ENCODE measurements at regions not wholly inside any gene's neighbourhood (a gene's known extent, or its start where the extent isn't known, plus 50 kb on each side); places are given as distances from the start of the nearest gene placed in this dataset.

- Histone ChIP-seq H3K27ac (ENCODE audit: low read depth, low read length) (no peak overlapping the region), H3K9me3 (ENCODE audit: control insufficient read depth, insufficient read depth, low read length) (no peaks in the 10 kb centered on the region), H3K4me2 (ENCODE audit: low read length) (no peak overlapping the region), H3K27me3 (ENCODE audit: control insufficient read depth, low read length) (no peaks in the 10 kb centered on the region), H3K4me3 (ENCODE audit: low read length) (no peak overlapping the region), H3K79me2 (ENCODE audit: control insufficient read depth, low read length) (no peaks in the 10 kb centered on the region), H4K20me1 (ENCODE audit: control insufficient read depth, insufficient read depth, low read depth, low read length) (no peaks in the 10 kb centered on the region), H3K9me2 (replicated peaks; ENCODE audit: control insufficient read depth, low read length) (no peaks in the 10 kb centered on the region), H3K36me3 (ENCODE audit: control insufficient read depth, low read length) (no peaks in the 10 kb centered on the region), H3K4me1 (ENCODE audit: control insufficient read depth, low read length) (no peaks in the 10 kb centered on the region), H3F3A (ENCODE audit: control insufficient read depth, insufficient read depth) (no peaks in the 10 kb centered on the region)
- TF ChIP-seq EZH2phosphoT487 (IDR thresholded peaks at IDR 0.05; ENCODE audit: borderline replicate concordance, low read length) = no peak
Measured at GRCh38 chr9:28342815-28343338, 769.6 kb upstream of the C9orf72 start.

GRCh38 chr9:28363151-28363562, 789.9 kb upstream of the C9orf72 start:
- Histone ChIP-seq H3K4me2 (ENCODE audit: low read length) (no peak overlapping the region), H3K4me1 (ENCODE audit: control insufficient read depth, low read length) (no peaks in the 10 kb centered on the region), H4K20me1 (ENCODE audit: control insufficient read depth, insufficient read depth, low read depth, low read length) (no peaks in the 10 kb centered on the region)

GRCh38 chr9:28365020-28365640, 791.8 kb upstream of the C9orf72 start:
- no peak overlapping the region for H3K4me2 ChIP-seq (ENCODE audit: low read length)

More at GRCh38 chr9:28363151-28363562, 789.9 kb upstream of the C9orf72 start:
- Histone ChIP-seq H3K36me3 (ENCODE audit: control insufficient read depth, low read length) (no peaks in the 10 kb centered on the region), H3K9me2 (replicated peaks; ENCODE audit: control insufficient read depth, low read length) (no peaks in the 10 kb centered on the region), H3K27me3 (ENCODE audit: control insufficient read depth, low read length) (no peaks in the 10 kb centered on the region), H3K27ac (ENCODE audit: low read depth, low read length) (no peak overlapping the region), H3K79me2 (ENCODE audit: control insufficient read depth, low read length) (no peaks in the 10 kb centered on the region), H3K9me3 (ENCODE audit: control insufficient read depth, insufficient read depth, low read length) (no peaks in the 10 kb centered on the region), H3F3A (ENCODE audit: control insufficient read depth, insufficient read depth) (no peaks in the 10 kb centered on the region), H3K4me3 (ENCODE audit: low read length) (no peak overlapping the region)
- TF ChIP-seq CTCF (IDR thresholded peaks at IDR 0.05; ENCODE audit: low read depth, low read length, poor library complexity, severe bottlenecking) = no peak
- TF ChIP-seq EZH2phosphoT487 (IDR thresholded peaks at IDR 0.05; ENCODE audit: borderline replicate concordance, low read length) = no peak

More at GRCh38 chr9:28365020-28365640, 791.8 kb upstream of the C9orf72 start:
- TF ChIP-seq CTCF (IDR thresholded peaks at IDR 0.05; ENCODE audit: low read depth, low read length, poor library complexity, severe bottlenecking) (no peak), EZH2phosphoT487 (IDR thresholded peaks at IDR 0.05; ENCODE audit: borderline replicate concordance, low read length) (no peak)
- H3K79me2 ChIP-seq (ENCODE audit: control insufficient read depth, low read length) = no peaks in the 10 kb centered on the region
- no peaks in the 10 kb centered on the region for H3K4me1 ChIP-seq (ENCODE audit: control insufficient read depth, low read length)
- no peaks in the 10 kb centered on the region for H3K36me3 ChIP-seq (ENCODE audit: control insufficient read depth, low read length)
- H4K20me1 ChIP-seq (ENCODE audit: control insufficient read depth, insufficient read depth, low read depth, low read length) = no peaks in the 10 kb centered on the region
- H3K9me2 ChIP-seq (replicated peaks; ENCODE audit: control insufficient read depth, low read length) = no peaks in the 10 kb centered on the region
- no peak overlapping the region for H3K27ac ChIP-seq (ENCODE audit: low read depth, low read length)
- H3K4me3 ChIP-seq (ENCODE audit: low read length) = no peak overlapping the region
- H3K9me3 ChIP-seq (ENCODE audit: control insufficient read depth, insufficient read depth, low read length) = no peaks in the 10 kb centered on the region
- no peaks in the 10 kb centered on the region for H3F3A ChIP-seq (ENCODE audit: control insufficient read depth, insufficient read depth)
- H3K27me3 ChIP-seq (ENCODE audit: control insufficient read depth, low read length) = no peaks in the 10 kb centered on the region

All from DOHH2 (cell line).